NCI-H82 treated with DMSO at 0.1 percent for 48 hours (cell line): ENCODE measurements at regions not wholly inside any gene's neighbourhood (a gene's known extent, or its start where the extent isn't known, plus 50 kb on each side); places are given as distances from the start of the nearest gene placed in this dataset.
"Not testable (repeated sequence)": the region's sequence is repeated elsewhere in the genome, so short reads cannot be mapped to it uniquely, and the experiment has no call there.

ENCODE experiments used
- DNase-seq: peaks from one replicate; lab custom pipeline; 2025; ENCODE audit not compliant: unreplicated experiment; lab: John Stamatoyannopoulos, UW

- DNase-seq = no peak
These were observed 175.6 kb downstream of the TMEM161B start for GRCh38 chr5:88092958-88093605.

GRCh38 chr5:88092358-88092757, 176.3 kb downstream of the TMEM161B start:
- no peak for DNase-seq

GRCh38 chr5:88090506-88090905, 178.1 kb downstream of the TMEM161B start:
- no peak for DNase-seq

GRCh38 chr5:88089719-88090390, 178.8 kb downstream of the TMEM161B start:
- DNase-seq = no peak

- no peak for DNase-seq
These were observed 183.2 kb downstream of the TMEM161B start for GRCh38 chr5:88085462-88085861.

- DNase-seq = no peak
These were observed 186.8 kb downstream of the TMEM161B start for GRCh38 chr5:88081877-88082276.

GRCh38 chr5:88063813-88064212, 204.8 kb downstream of the TMEM161B start:
- no peak for DNase-seq

GRCh38 chr5:88060194-88060593, 208.5 kb downstream of the TMEM161B start:
- DNase-seq = no peak

GRCh38 chr5:88058625-88059024, 210.0 kb downstream of the TMEM161B start:
- DNase-seq = no peak

- DNase-seq = not testable (repeated sequence)
These were observed 216.2 kb downstream of the TMEM161B start for GRCh38 chr5:88052468-88052867.

- no peak for DNase-seq
These were observed 217.5 kb downstream of the TMEM161B start for GRCh38 chr5:88051148-88051547.

GRCh38 chr5:88049737-88050136, 218.9 kb downstream of the TMEM161B start:
- no peak for DNase-seq

- no peak for DNase-seq
These were observed 219.5 kb downstream of the TMEM161B start for GRCh38 chr5:88049156-88049555.

GRCh38 chr5:88045931-88046461, 222.6 kb downstream of the TMEM161B start:
- no peak for DNase-seq

- no peak for DNase-seq
These were observed 223.5 kb downstream of the TMEM161B start for GRCh38 chr5:88045165-88045564.

GRCh38 chr5:88034520-88034919, 234.1 kb downstream of the TMEM161B start:
- DNase-seq = no peak

- no peak for DNase-seq
These were observed 235.5 kb downstream of the TMEM161B start for GRCh38 chr5:88033191-88033590.

- DNase-seq = no peak
These were observed 239.6 kb downstream of the TMEM161B start for GRCh38 chr5:88029011-88029410.

- DNase-seq = no peak
These were observed 247.5 kb downstream of the TMEM161B start for GRCh38 chr5:88021141-88021540.

- not testable (repeated sequence) for DNase-seq
These were observed 253.7 kb downstream of the TMEM161B start for GRCh38 chr5:88014984-88015383.

GRCh38 chr5:88000877-88001276, 267.8 kb downstream of the TMEM161B start:
- no peak for DNase-seq

- no peak for DNase-seq
These were observed 271.0 kb downstream of the TMEM161B start for GRCh38 chr5:87997662-87998061.
